Heart left ventricle (tissue), 16 donors: ENCODE measurements at regions not wholly inside any gene's neighbourhood (a gene's known extent, or its start where the extent isn't known, plus 50 kb on each side); places are given as distances from the start of the nearest gene placed in this dataset.
"Not testable (repeated sequence)": the region's sequence is repeated elsewhere in the genome, so short reads cannot be mapped to it uniquely, and the experiment has no call there.

ENCODE experiments used
- ATAC-seq, 4 donors: fragments of 200-7000 bp; cut with Tn5 transposase; one replicate each; pipeline ENCODE4 v1.9.1; 2020 to 2022; ENCODE audit warnings: moderate library complexity in 4 of 4, mild to moderate bottlenecking in 3 of 4, moderate number of reproducible peaks in 1 of 4
- DNase-seq, 5 donors: peaks; one replicate each; pipeline ENCODE4 v3.0.0-alpha.2; 2020
- H3K27ac ChIP-seq, 12 donors: fragments of 200-600 bp; sonication (generic) in 4 of 12; one replicate each; pipeline versions ENCODE4 v1.5.0 to v1.8.0; 2016 to 2022; ENCODE audit warnings: mild to moderate bottlenecking in 2 of 12
- H3K27me3 ChIP-seq, 9 donors: fragments of 200-600 bp; sonication (generic) in 2 of 9; one replicate each; pipeline versions ENCODE4 v1.5.1 to v1.8.0; 2016 to 2022; ENCODE audit warnings: mild to moderate bottlenecking in 3 of 9
- H3K36me3 ChIP-seq, 9 donors: fragments of 200-600 bp; sonication (generic) in 2 of 9; one replicate each; pipeline versions ENCODE4 v1.5.0 to v1.8.0; 2018 to 2022; ENCODE audit warnings: mild to moderate bottlenecking in 2 of 9
- H3K4me1 ChIP-seq, 12 donors: fragments of 200-600 bp; sonication (generic) in 4 of 12; one replicate each; pipeline versions ENCODE4 v1.5.0 to v1.8.0; 2016 to 2022; ENCODE audit warnings: mild to moderate bottlenecking in 3 of 12
- H3K4me3 ChIP-seq, 12 donors: fragments of 200-600 bp; sonication (generic) in 4 of 12; one replicate each; pipeline versions ENCODE4 v1.5.0 to v1.8.0; 2017 to 2022; ENCODE audit warnings: mild to moderate bottlenecking in 9 of 12, moderate library complexity in 4 of 12
- H3K9me3 ChIP-seq, 12 donors: fragments of 200-600 bp; sonication (generic) in 4 of 12; one replicate each; pipeline versions ENCODE4 v1.5.0 to v1.8.0; 2016 to 2022; ENCODE audit warnings: mild to moderate bottlenecking in 1 of 12
- CTCF ChIP-seq, 12 donors: fragments of 200-600 bp; sonication (generic) in 4 of 12; IDR thresholded peaks; one replicate each; pipeline versions ENCODE4 v1.5.0 to v1.8.0; 2018 to 2022; ENCODE audit warnings: antibody characterized with exemption in 12 of 12, mild to moderate bottlenecking in 5 of 12
- POLR2A ChIP-seq, 2 donors: fragments of 450-650 bp; IDR thresholded peaks; one replicate each; pipeline ENCODE4 v1.6.1; 2017; ENCODE audit warnings: antibody characterized with exemption in 2 of 2, mild to moderate bottlenecking in 2 of 2, moderate library complexity in 2 of 2
- WGBS, 4 donors: extraction: QIAGEN DNeasy Blood & Tissue Kit in 2 of 4; methylation state at CpG; one replicate each; pipeline versions ENCODE4 v1.1.5 to v1.1.7; 2013 to 2018; 5-methylcytosine and 5-hydroxymethylcytosine counted together
- intact Hi-C, 10 donors: fragments of 100-400 bp; cut with DNase I; formaldehyde crosslinking; loops; one replicate each; pipeline versions ENCODE4 v1.11.1 to v1.14.2; 2022
- donor health status: ischemic (EF 13 %, LVEDD 7.1; RV severe dilation, severe dysfunction).
- donor health status: healthy with polysubstance abuse.
- donor health status: DM: no; HTN: yes; CAD: no.
- donor health status: DM: no; HTN: no; CAD: no.
- donor health status: ischemic (EF 25% LVEDD 6.9; RV normal size, moderate dysfunction).
- donor health status: ischemic (EF 25% LVEDD 5.7; RV mildly dilated, moderate dysfunction).
- donor health status: healthy.
- donor health status: DM: yes; HTN: yes; CAD: no.
- donor health status: ischemic (EF 35%, LVEDD 5.7; RV mildly dilated, moderate dysfunction).
- donor health status: nonischemic (EF 11% LVEDD 7.7; RV severe dilation, severe dysfunction).
- donor health status: DM: yes; HTN: yes; CAD: no.
- donor health status: PGD.
- donor health status: ischemic (EF 29% LVEDD 5.4; RV normal size, mild dysfunction).
- donor health status: nonischemic (EF 23%, LVEDD 6.1; RV moderate dilation, normal function).

GRCh38 chr12:41653386-41654326 lies 465.5 kb downstream of the PDZRN4 start:
- WGBS, 4 donors: 87 to 89% (median 88%) methylated on average over 7 of the region's 7 CpGs
- no peak for DNase-seq
- Histone ChIP-seq H3K27ac (no peak overlapping the region), H3K9me3 (peaks cover 0 to 11% (median 0%) of the 10 kb centered on the region in 12 donors), H3K36me3 (no peaks in the 10 kb centered on the region), H3K27me3 (no peaks in the 10 kb centered on the region), H3K4me1 (no peaks in the 10 kb centered on the region), H3K4me3 (no peak overlapping the region)
- ATAC-seq: no peak
- intact Hi-C loops: no loop called here
- TF ChIP-seq CTCF (IDR thresholded peaks at IDR 0.05) (no peak), POLR2A (IDR thresholded peaks at IDR 0.05) (no peak)

GRCh38 chr12:41652981-41653380 lies 464.9 kb downstream of the PDZRN4 start:
- Histone ChIP-seq H3K9me3 (peaks cover 0 to 11% (median 0%) of the 10 kb centered on the region in 12 donors), H3K27me3 (no peaks in the 10 kb centered on the region), H3K4me1 (no peaks in the 10 kb centered on the region), H3K4me3 (no peak overlapping the region), H3K27ac (no peak overlapping the region), H3K36me3 (no peaks in the 10 kb centered on the region)
- 76 to 88% (median 86%) methylated on average over 8 of the region's 8 CpGs for WGBS, 4 donors
- no peak for ATAC-seq
- intact Hi-C loops: no loop called here
- DNase-seq: no peak
- no peak for TF ChIP-seq POLR2A (IDR thresholded peaks at IDR 0.05)
- no peak for TF ChIP-seq CTCF (IDR thresholded peaks at IDR 0.05)

GRCh38 chr12:41645624-41646023 lies 457.5 kb downstream of the PDZRN4 start:
- WGBS, 4 donors: 65 to 90% (median 80%) methylated on average over 1 of the region's 1 CpG
- H3K36me3 ChIP-seq: no peaks in the 10 kb centered on the region
- H3K4me1 ChIP-seq: no peaks in the 10 kb centered on the region
- DNase-seq (no peak), ATAC-seq (no peak)
- H3K27me3 ChIP-seq: no peaks in the 10 kb centered on the region
- TF ChIP-seq POLR2A (IDR thresholded peaks at IDR 0.05) (no peak), CTCF (IDR thresholded peaks at IDR 0.05) (no peak)
- no peak overlapping the region for H3K4me3 ChIP-seq
- intact Hi-C loops: no loop called here
- no peaks in the 10 kb centered on the region for H3K9me3 ChIP-seq
- no peak overlapping the region for H3K27ac ChIP-seq

GRCh38 chr12:41642808-41643207 lies 454.7 kb downstream of the PDZRN4 start:
- ATAC-seq, H3K36me3 ChIP-seq, H3K4me1 ChIP-seq: not testable (repeated sequence)

More at GRCh38 chr12:41642808-41643207, 454.7 kb downstream of the PDZRN4 start:
- H3K27ac ChIP-seq, H3K27me3 ChIP-seq, intact Hi-C loops, H3K9me3 ChIP-seq, DNase-seq, H3K4me3 ChIP-seq: not testable (repeated sequence)
- 89 to 95% (median 92%) methylated on average over 9 to 11 of the region's 11 CpGs for WGBS, 4 donors
